GM12878 (cell line): ENCODE measurements at regions not wholly inside any gene's neighbourhood (a gene's known extent, or its start where the extent isn't known, plus 50 kb on each side); places are given as distances from the start of the nearest gene placed in this dataset.

Experiments used
- ATAC-seq: fragments of 200-7000 bp; cut with Tn5 transposase; 3 replicates; pipeline ENCODE4 v1.9.1; 2020; ENCODE audit warnings: mild to moderate bottlenecking, moderate library complexity
- BruUV-seq: library from RNA; stranded (reverse); fragments of 400-500 nt; replicated peaks from 2 replicates; lab custom pipeline; 2021; lab: Mats Ljungman, UMichigan
- CTCF ChIA-PET: fragments of 300-600 bp; sonication (Branson Sonifier 250); formaldehyde crosslinking; extraction: SDS; loops from one replicate; lab custom pipeline; 2021; ENCODE audit warnings: inconsistent platforms; lab: Yijun Ruan, JAX
- POLR2A ChIA-PET: fragments of 350-600 bp; formaldehyde crosslinking; extraction: SDS; loops from one replicate; lab custom pipeline; 2021; ENCODE audit warnings: inconsistent platforms; lab: Charles Lee
- RAD21 ChIA-PET: fragments of 300-600 bp; sonication (Branson Sonifier 250); formaldehyde crosslinking; loops from one replicate; lab custom pipeline; 2023; ENCODE audit warnings: antibody characterized with exemption; ENCODE audit not compliant: unreplicated experiment; lab: Charles Lee
- SMC1A ChIA-PET: fragments of 300-600 bp; sonication (Branson Sonifier 250); formaldehyde crosslinking; loops from one replicate; lab custom pipeline; 2023; ENCODE audit not compliant: unreplicated experiment, uncharacterized antibody; lab: Charles Lee
- DNase-seq: peaks from one replicate; pipeline ENCODE4 v3.0.0-alpha.2; 2011; ENCODE audit warnings: low read depth, low spot score
- FAIRE-seq: peaks from 3 replicates; lab custom pipeline; 2011; peaks lifted over from hg19 to GRCh38; lab: Jason Lieb, UNC
- H2AFZ ChIP-seq: 2 replicates; pipeline ENCODE4 v1.6.0; 2011; ENCODE audit warnings: low read depth, low read length, control low read depth; ENCODE audit not compliant: control insufficient read depth
- H3K27ac ChIP-seq: 2 replicates; pipeline ENCODE4 v1.5.1; 2011; ENCODE audit warnings: control low read depth; ENCODE audit not compliant: control insufficient read depth, insufficient read depth
- H3K27me3 ChIP-seq, 2 experiments: replicated peaks in 1 of 2; 2 replicates each; pipeline versions ENCODE4 v1.6.0 to v1.6.1; 2011; ENCODE audit warnings: low read length in 1 of 2; ENCODE audit not compliant: control insufficient read depth in 2 of 2, insufficient read depth in 2 of 2
- H3K36me3 ChIP-seq, 2 experiments: 2 replicates each; pipeline ENCODE4 v1.5.1; 2011; ENCODE audit warnings: low read length in 1 of 2; ENCODE audit not compliant: control insufficient read depth in 2 of 2, insufficient read depth in 2 of 2
- H3K4me1 ChIP-seq: 2 replicates; pipeline ENCODE4 v1.6.1; 2011; ENCODE audit warnings: mild to moderate bottlenecking, low read length, moderate library complexity, mixed read lengths; ENCODE audit not compliant: control insufficient read depth, insufficient read depth
- H3K4me2 ChIP-seq: 2 replicates; pipeline ENCODE4 v1.6.0; 2011; ENCODE audit warnings: control low read depth; ENCODE audit not compliant: control insufficient read depth, insufficient read depth
- H3K4me3 ChIP-seq: fragments of 200-600 bp; sonication (generic); 2 replicates; pipeline ENCODE4 v1.5.1; 2016
- H3K79me2 ChIP-seq: 2 replicates; pipeline ENCODE4 v1.6.0; 2011; ENCODE audit warnings: low read length; ENCODE audit not compliant: control insufficient read depth, insufficient read depth
- H3K9ac ChIP-seq: 2 replicates; pipeline ENCODE4 v1.8.0; 2011; ENCODE audit warnings: low read length, control low read depth, mixed read lengths; ENCODE audit not compliant: control insufficient read depth, insufficient read depth
- H3K9me3 ChIP-seq: replicated peaks from 3 replicates; pipeline ENCODE4 v1.5.1; 2011; ENCODE audit warnings: mild to moderate bottlenecking, low read length; ENCODE audit not compliant: control insufficient read depth, insufficient read depth
- H4K20me1 ChIP-seq: 2 replicates; pipeline ENCODE4 v1.6.0; 2011; ENCODE audit not compliant: control insufficient read depth, insufficient read depth
- CEBPB ChIP-seq, 2 experiments: fragments of 150-350 bp in 1 of 2; IDR thresholded peaks; 2 replicates each; pipeline ENCODE4 v1.6.1; 2012 to 2014; ENCODE audit warnings: low read depth in 2 of 2, low read length in 2 of 2, borderline replicate concordance in 1 of 2, inconsistent platforms in 1 of 2
- CEBPZ ChIP-seq: fragments of 150-350 bp; IDR thresholded peaks from 2 replicates; pipeline ENCODE4 v1.6.1; 2016; ENCODE audit warnings: low read depth, low read length
- EED ChIP-seq: sonication (generic); IDR thresholded peaks from 2 replicates; pipeline ENCODE4 v1.6.1; 2016; ENCODE audit warnings: antibody characterized with exemption, low read depth
- FOXK2 ChIP-seq: fragments of 450-650 bp; IDR thresholded peaks from 2 replicates; pipeline ENCODE4 v1.6.1; 2017; ENCODE audit warnings: mild to moderate bottlenecking, moderate library complexity
- HDAC6 ChIP-seq: fragments of 200-600 bp; sonication (generic); IDR thresholded peaks from one replicate; pipeline ENCODE4 v1.8.0; 2017; ENCODE audit warnings: antibody characterized with exemption; ENCODE audit not compliant: unreplicated experiment
- KAT2A ChIP-seq: conservative IDR thresholded peaks from 2 replicates; pipeline ENCODE4 v1.6.1; 2011; ENCODE audit warnings: low read depth, low read length; ENCODE audit not compliant: control insufficient read depth
- NFYA ChIP-seq: IDR thresholded peaks from 2 replicates; pipeline ENCODE4 v1.6.1; 2011; ENCODE audit warnings: low read depth, mild to moderate bottlenecking, low read length, improper control_type of control experiment, borderline replicate concordance
- NR2C1 ChIP-seq: fragments of 450-650 bp; IDR thresholded peaks from 2 replicates; pipeline ENCODE4 v1.6.1; 2017; ENCODE audit warnings: antibody characterized with exemption, mild to moderate bottlenecking, moderate library complexity
- RCOR1 ChIP-seq: conservative IDR thresholded peaks from 2 replicates; pipeline ENCODE4 v1.6.1; 2012; ENCODE audit warnings: low read depth, low read length, improper control_type of control experiment
- SIN3A ChIP-seq: IDR thresholded peaks from 2 replicates; pipeline ENCODE4 v1.6.1; 2012; ENCODE audit warnings: low read depth, low read length, improper control_type of control experiment
- SMAD1 ChIP-seq: fragments of 450-650 bp; IDR thresholded peaks from 2 replicates; pipeline ENCODE4 v1.6.1; 2018; ENCODE audit warnings: mild to moderate bottlenecking, low read depth; ENCODE audit not compliant: partially characterized antibody
- ZZZ3 ChIP-seq: IDR thresholded peaks from 2 replicates; pipeline ENCODE4 v1.6.1; 2011; ENCODE audit warnings: low read depth; ENCODE audit not compliant: control insufficient read depth, insufficient read length
- WGBS: methylation state at CpG from one replicate; pipeline ENCODE4 v1.1.6; 2016; ENCODE audit warnings: low lambda C conversion rate; ENCODE audit not compliant: insufficient replicate concordance, insufficient coverage; ENCODE audit errors: missing lambda C conversion rate; 5-methylcytosine and 5-hydroxymethylcytosine counted together
- in situ Hi-C: fragments of 300-500 bp; cut with MboI; formaldehyde crosslinking; loops from 9 replicates; pipeline ENCODE4 v1.14.3; 2018; ENCODE audit warnings: mixed read lengths
- intact Hi-C: fragments of 100-400 bp; cut with micrococcal nuclease; formaldehyde crosslinking; loops from one replicate; pipeline ENCODE4 v1.14.2; 2022; ENCODE audit not compliant: unreplicated experiment
- TF ChIP-seq, protein P1 (sequence below): fragments of 150-350 bp; IDR thresholded peaks from 2 replicates; pipeline ENCODE4 v1.6.1; 2014; ENCODE audit warnings: mild to moderate bottlenecking, low read depth, low read length

GRCh38 chrX:104450316-104450715 lies 115.7 kb upstream of the IL1RAPL2 start (continued):
- no peak for TF ChIP-seq ZZZ3
- no peak for TF ChIP-seq CEBPB (IDR thresholded peaks at IDR 0.05; ENCODE audit: borderline replicate concordance in 1 of 2, low read depth in 2 of 2, low read length in 2 of 2)

- DNase-seq: no peak
- Histone ChIP-seq H3K4me3 (no peak overlapping the region), H3K9ac (no peak overlapping the region), H3K9me3 (no peaks in the 10 kb centered on the region), H3K4me2 (no peak overlapping the region), H2AFZ (no peak overlapping the region)
- no peak for TF ChIP-seq CEBPB (IDR thresholded peaks at IDR 0.05; ENCODE audit: borderline replicate concordance in 1 of 2, low read depth in 2 of 2, low read length in 2 of 2)
- no peak for TF ChIP-seq SMAD1
- no peak for TF ChIP-seq CEBPZ
- TF ChIP-seq, protein P1, sequence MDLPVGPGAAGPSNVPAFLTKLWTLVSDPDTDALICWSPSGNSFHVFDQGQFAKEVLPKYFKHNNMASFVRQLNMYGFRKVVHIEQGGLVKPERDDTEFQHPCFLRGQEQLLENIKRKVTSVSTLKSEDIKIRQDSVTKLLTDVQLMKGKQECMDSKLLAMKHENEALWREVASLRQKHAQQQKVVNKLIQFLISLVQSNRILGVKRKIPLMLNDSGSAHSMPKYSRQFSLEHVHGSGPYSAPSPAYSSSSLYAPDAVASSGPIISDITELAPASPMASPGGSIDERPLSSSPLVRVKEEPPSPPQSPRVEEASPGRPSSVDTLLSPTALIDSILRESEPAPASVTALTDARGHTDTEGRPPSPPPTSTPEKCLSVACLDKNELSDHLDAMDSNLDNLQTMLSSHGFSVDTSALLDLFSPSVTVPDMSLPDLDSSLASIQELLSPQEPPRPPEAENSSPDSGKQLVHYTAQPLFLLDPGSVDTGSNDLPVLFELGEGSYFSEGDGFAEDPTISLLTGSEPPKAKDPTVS: no peak
- TF ChIP-seq KAT2A: no peak
- no peak for TF ChIP-seq NFYA
- TF ChIP-seq RCOR1: no peak
- TF ChIP-seq HDAC6: no peak
- TF ChIP-seq FOXK2: no peak
- no peak for TF ChIP-seq SIN3A
- no peak for TF ChIP-seq EED
- TF ChIP-seq NR2C1: no peak
- TF ChIP-seq, all 136 proteins: peak for 0
- ChIA-PET SMC1A (no interaction called here), CTCF (no interaction called here), RAD21 (no interaction called here), POLR2A (no interaction called here)
- in situ Hi-C loops: no loop called here
- Histone ChIP-seq H3K27ac (no peak overlapping the region), H4K20me1 (no peaks in the 10 kb centered on the region), H3K4me1 (no peaks in the 10 kb centered on the region), H3K36me3 (no peaks in the 10 kb centered on the region), H3K27me3 (no peaks in the 10 kb centered on the region; a peak in 1 of 4 replicates), H3K79me2 (no peaks in the 10 kb centered on the region)
- intact Hi-C loops: no loop called here
- FAIRE-seq (no peak), ATAC-seq (no peak)
- no TSS peak for BruUV-seq
- 20% methylated on average over 2 of the region's 2 CpGs for WGBS
Measured at GRCh38 chrX:104445591-104445990, 120.4 kb upstream of the IL1RAPL2 start.
